H9 (cell line): ENCODE measurements at regions not wholly inside any gene's neighbourhood (a gene's known extent, or its start where the extent isn't known, plus 50 kb on each side); places are given as distances from the start of the nearest gene placed in this dataset.

ENCODE experiments used
- DNase-seq: peaks from one replicate; pipeline ENCODE4 v3.0.0-alpha.2; 2017
- H2AFZ ChIP-seq: one replicate; pipeline ENCODE4 v1.6.1; 2013; ENCODE audit warnings: mild to moderate bottlenecking, low read length, control low read depth, moderate library complexity
- H2AK5ac ChIP-seq: 2 replicates; pipeline ENCODE4 v1.6.1; 2013; ENCODE audit warnings: low read length, control low read depth, mixed read lengths; ENCODE audit not compliant: insufficient read length
- H2BK120ac ChIP-seq: one replicate; pipeline ENCODE4 v1.6.1; 2013; ENCODE audit warnings: low read depth, mild to moderate bottlenecking, low read length, control low read depth, inconsistent platforms; ENCODE audit not compliant: poor library complexity, severe bottlenecking
- H2BK12ac ChIP-seq: 2 replicates; pipeline ENCODE4 v1.6.1; 2013; ENCODE audit warnings: low read length, control low read depth, mixed read lengths, low read depth; ENCODE audit not compliant: insufficient read length
- H2BK15ac ChIP-seq: 2 replicates; pipeline ENCODE4 v1.6.1; 2013; ENCODE audit warnings: low read depth, low read length, control low read depth
- H2BK20ac ChIP-seq: one replicate; pipeline ENCODE4 v1.6.1; 2013; ENCODE audit warnings: low read depth, mild to moderate bottlenecking, low read length, control low read depth, inconsistent platforms; ENCODE audit not compliant: poor library complexity, severe bottlenecking
- H2BK5ac ChIP-seq: 2 replicates; pipeline ENCODE4 v1.6.1; 2013; ENCODE audit warnings: low read length, control low read depth, mixed read lengths; ENCODE audit not compliant: insufficient read length
- H3K14ac ChIP-seq: 2 replicates; pipeline ENCODE4 v1.6.1; 2013; ENCODE audit warnings: low read length, control low read depth; ENCODE audit not compliant: insufficient read depth
- H3K18ac ChIP-seq: 2 replicates; pipeline ENCODE4 v1.6.1; 2013; ENCODE audit warnings: low read depth, mild to moderate bottlenecking, mixed read lengths, low read length, control low read depth; ENCODE audit not compliant: insufficient read length
- H3K23ac ChIP-seq: 2 replicates; pipeline ENCODE4 v1.6.1; 2013; ENCODE audit warnings: low read length, control low read depth, mixed read lengths, low read depth; ENCODE audit not compliant: insufficient read length
- H3K23me2 ChIP-seq: 2 replicates; pipeline ENCODE4 v1.6.1; 2013; ENCODE audit warnings: low read depth, mild to moderate bottlenecking, mixed read lengths, low read length, control low read depth; ENCODE audit not compliant: insufficient read length, poor library complexity, severe bottlenecking
- H3K27ac ChIP-seq: 2 replicates; pipeline ENCODE4 v1.5.1; 2013; ENCODE audit warnings: low read length, control low read depth, mixed read lengths, low read depth; ENCODE audit not compliant: insufficient read length
- H3K27me3 ChIP-seq: 2 replicates; pipeline ENCODE4 v1.6.1; 2013; ENCODE audit warnings: low read length, control low read depth, inconsistent platforms; ENCODE audit not compliant: insufficient read depth
- H3K4ac ChIP-seq: 2 replicates; pipeline ENCODE4 v1.6.1; 2013; ENCODE audit warnings: low read depth, mild to moderate bottlenecking, control low read depth, inconsistent platforms, low read length, moderate library complexity
- H3K4me1 ChIP-seq: 2 replicates; pipeline ENCODE4 v1.6.1; 2013; ENCODE audit warnings: low read length, control low read depth, inconsistent platforms; ENCODE audit not compliant: insufficient read depth
- H3K4me2 ChIP-seq: 2 replicates; pipeline ENCODE4 v1.6.1; 2013; ENCODE audit warnings: low read length, control low read depth, mixed read lengths; ENCODE audit not compliant: insufficient read length, insufficient read depth
- H3K56ac ChIP-seq: 2 replicates; pipeline ENCODE4 v1.6.1; 2013; ENCODE audit warnings: low read depth, mild to moderate bottlenecking, mixed read lengths, low read length, control low read depth; ENCODE audit not compliant: insufficient read length
- H3K79me1 ChIP-seq: 2 replicates; pipeline ENCODE4 v1.6.1; 2013; ENCODE audit warnings: low read depth, mild to moderate bottlenecking, moderate library complexity, low read length, control low read depth, inconsistent platforms; ENCODE audit not compliant: insufficient read depth, poor library complexity, severe bottlenecking
- H3K79me2 ChIP-seq: 2 replicates; pipeline ENCODE4 v1.6.1; 2013; ENCODE audit warnings: low read length, control low read depth, inconsistent platforms; ENCODE audit not compliant: insufficient read depth
- H3K9ac ChIP-seq: 2 replicates; pipeline ENCODE4 v1.6.1; 2013; ENCODE audit warnings: low read length, control low read depth, mixed read lengths; ENCODE audit not compliant: insufficient read length; ENCODE audit errors: extremely low read depth
- H3K9me3 ChIP-seq: one replicate; pipeline ENCODE4 v1.6.1; 2013; ENCODE audit warnings: low read depth, low read length, inconsistent platforms; ENCODE audit not compliant: control insufficient read depth
- H3T11ph ChIP-seq: one replicate; pipeline ENCODE4 v1.6.1; 2013; ENCODE audit warnings: mild to moderate bottlenecking, low read length, control low read depth, inconsistent platforms
- H4K20me1 ChIP-seq: one replicate; pipeline ENCODE4 v1.6.1; 2013; ENCODE audit not compliant: control insufficient read depth, insufficient read length, insufficient read depth
- H4K5ac ChIP-seq: 2 replicates; pipeline ENCODE4 v1.6.1; 2013; ENCODE audit warnings: low read depth, mild to moderate bottlenecking, mixed read lengths, low read length, control low read depth; ENCODE audit not compliant: insufficient read length
- H4K8ac ChIP-seq: replicated peaks from 2 replicates; pipeline ENCODE4 v1.6.1; 2013; ENCODE audit warnings: low read length, control low read depth, mixed read lengths, low read depth; ENCODE audit not compliant: insufficient read length
- H4K91ac ChIP-seq: 2 replicates; pipeline ENCODE4 v1.6.1; 2013; ENCODE audit warnings: low read depth, mild to moderate bottlenecking, moderate library complexity, mixed read lengths, low read length, control low read depth; ENCODE audit not compliant: insufficient read length
- H3K27ac Mint-ChIP-seq, 3 experiments: 2 replicates in 2 of 3; 3 replicates in 1 of 3; pipeline ENCODE4 v1.8.0; 2020 to 2021; ENCODE audit warnings: mixed read lengths in 3 of 3, mild to moderate bottlenecking in 1 of 3, moderate library complexity in 1 of 3
- H3K27me3 Mint-ChIP-seq: 2 replicates; pipeline ENCODE4 v1.8.0; 2021; ENCODE audit warnings: low read depth, mild to moderate bottlenecking, moderate library complexity, mixed read lengths
- H3K36me3 Mint-ChIP-seq, 3 experiments: 2 replicates in 2 of 3; 3 replicates in 1 of 3; pipeline ENCODE4 v1.8.0; 2020 to 2021; ENCODE audit warnings: low read depth in 3 of 3, mixed read lengths in 3 of 3; ENCODE audit not compliant: insufficient read depth in 1 of 3
- H3K4me1 Mint-ChIP-seq, 2 experiments: 2 replicates each; pipeline ENCODE4 v1.8.0; 2020; ENCODE audit warnings: mixed read lengths in 2 of 2
- H3K4me3 Mint-ChIP-seq, 2 experiments: 2 replicates in 1 of 2; 3 replicates in 1 of 2; pipeline ENCODE4 v1.8.0; 2020 to 2021; ENCODE audit warnings: mild to moderate bottlenecking in 2 of 2, mixed read lengths in 2 of 2, moderate library complexity in 1 of 2
- H3K9me3 Mint-ChIP-seq, 2 experiments: 2 replicates in 1 of 2; 3 replicates in 1 of 2; pipeline ENCODE4 v1.8.0; 2020; ENCODE audit warnings: mild to moderate bottlenecking in 2 of 2, mixed read lengths in 2 of 2, moderate library complexity in 1 of 2
- WGBS: extraction: QIAGEN DNeasy Blood & Tissue Kit; methylation state at CpG from one replicate; pipeline ENCODE4 v1.1.7; 2013; ENCODE audit warnings: missing lambda C conversion rate, low lambda C conversion rate, mixed read lengths; ENCODE audit not compliant: insufficient read length; ENCODE audit errors: extremely low coverage; 5-methylcytosine and 5-hydroxymethylcytosine counted together
- TF ChIP-seq, protein P1 (sequence below): fragments of 200-600 bp; sonication (generic); conservative IDR thresholded peaks from 3 replicates; pipeline ENCODE4 v1.8.0; 2021; ENCODE audit warnings: antibody characterized with exemption, mild to moderate bottlenecking

DNA sequence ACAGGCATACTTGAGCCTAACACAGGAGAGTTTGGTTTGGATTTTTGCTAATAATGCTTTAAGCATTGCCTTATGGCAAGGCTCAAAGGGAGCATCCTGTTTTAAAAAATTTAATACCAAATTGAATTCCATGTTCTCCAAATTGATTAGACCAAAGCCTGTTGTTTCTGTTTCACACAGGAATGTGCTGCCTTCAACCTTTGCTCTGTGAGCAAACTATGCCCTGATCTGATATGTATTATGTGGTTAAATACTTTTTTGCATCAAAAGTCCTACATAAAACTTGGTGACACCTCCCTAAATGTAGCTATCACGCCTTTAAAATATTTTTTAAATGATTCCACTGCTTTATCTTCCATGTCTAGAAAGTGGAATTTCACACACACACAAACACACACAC, 691.4 kb downstream of the CPS1 start:
- Histone ChIP-seq H2AK5ac (no peak overlapping the region), H3K4ac (no peak overlapping the region), H4K91ac (no peak overlapping the region), H3K9me3 (no peaks in the 10 kb centered on the region), H3K79me1 (no peaks in the 10 kb centered on the region), H3K4me1 (no peaks in the 10 kb centered on the region), H4K5ac (no peak overlapping the region), H3K23me2 (no peaks in the 10 kb centered on the region), H2BK15ac (no peak overlapping the region), H3K18ac (no peak overlapping the region), H3K56ac (no peak overlapping the region), H3T11ph (no peak overlapping the region), H3K14ac (no peak overlapping the region), H3K27ac (no peak overlapping the region), H3K79me2 (no peaks in the 10 kb centered on the region), H2BK12ac (no peak overlapping the region), H4K20me1 (no peaks in the 10 kb centered on the region), H3K9ac (no peak overlapping the region), H3K4me2 (no peak overlapping the region), H3K23ac (no peak overlapping the region), H2BK5ac (no peak overlapping the region), H3K27me3 (no peaks in the 10 kb centered on the region), H4K8ac (no peak overlapping the region), H2BK120ac (no peak overlapping the region), H2BK20ac (no peak overlapping the region), H2AFZ (no peak overlapping the region)
- H3K27me3 Mint-ChIP-seq = no peaks in the 10 kb centered on the region
- TF ChIP-seq, protein P1, sequence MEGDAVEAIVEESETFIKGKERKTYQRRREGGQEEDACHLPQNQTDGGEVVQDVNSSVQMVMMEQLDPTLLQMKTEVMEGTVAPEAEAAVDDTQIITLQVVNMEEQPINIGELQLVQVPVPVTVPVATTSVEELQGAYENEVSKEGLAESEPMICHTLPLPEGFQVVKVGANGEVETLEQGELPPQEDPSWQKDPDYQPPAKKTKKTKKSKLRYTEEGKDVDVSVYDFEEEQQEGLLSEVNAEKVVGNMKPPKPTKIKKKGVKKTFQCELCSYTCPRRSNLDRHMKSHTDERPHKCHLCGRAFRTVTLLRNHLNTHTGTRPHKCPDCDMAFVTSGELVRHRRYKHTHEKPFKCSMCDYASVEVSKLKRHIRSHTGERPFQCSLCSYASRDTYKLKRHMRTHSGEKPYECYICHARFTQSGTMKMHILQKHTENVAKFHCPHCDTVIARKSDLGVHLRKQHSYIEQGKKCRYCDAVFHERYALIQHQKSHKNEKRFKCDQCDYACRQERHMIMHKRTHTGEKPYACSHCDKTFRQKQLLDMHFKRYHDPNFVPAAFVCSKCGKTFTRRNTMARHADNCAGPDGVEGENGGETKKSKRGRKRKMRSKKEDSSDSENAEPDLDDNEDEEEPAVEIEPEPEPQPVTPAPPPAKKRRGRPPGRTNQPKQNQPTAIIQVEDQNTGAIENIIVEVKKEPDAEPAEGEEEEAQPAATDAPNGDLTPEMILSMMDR = no peak
- H3K36me3 Mint-ChIP-seq = no peaks in the 10 kb centered on the region
- DNase-seq = no peak
- H3K4me1 Mint-ChIP-seq = peaks cover 15 to 20% of the 10 kb centered on the region in 2 experiments
- H3K4me3 Mint-ChIP-seq = no peak overlapping the region
- no CpG with 5 or more reads among the region's 1 CpG for WGBS
- H3K27ac Mint-ChIP-seq = no peak overlapping the region
- H3K9me3 Mint-ChIP-seq = peaks cover 0 to 2% of the 10 kb centered on the region in 2 experiments; a peak in 1 of 5 replicates
